H1 (cell line): ENCODE measurements at regions not wholly inside any gene's neighbourhood (a gene's known extent, or its start where the extent isn't known, plus 50 kb on each side); places are given as distances from the start of the nearest gene placed in this dataset.

Source experiments
- CTCF ChIA-PET: fragments of 300-600 bp; sonication (Branson Sonifier 250); formaldehyde crosslinking; loops from one replicate; lab custom pipeline; 2021; ENCODE audit not compliant: partially characterized antibody; lab: Charles Lee
- POLR2A ChIA-PET: fragments of 300-600 bp; sonication (Branson Sonifier 250); formaldehyde crosslinking; loops from one replicate; lab custom pipeline; 2021; ENCODE audit warnings: inconsistent platforms; ENCODE audit not compliant: partially characterized antibody; lab: Charles Lee
- DNase-seq, 2 experiments: peaks; one replicate each; pipeline versions ENCODE4 v3.0.0 to v3.0.0-alpha.2; 2010 to 2022; ENCODE audit warnings: low spot score in 2 of 2, low read depth in 1 of 2, mixed read lengths in 1 of 2
- FAIRE-seq: peaks from 2 replicates; lab custom pipeline; 2011; peaks lifted over from hg19 to GRCh38; lab: Jason Lieb, UNC
- H2AFZ ChIP-seq: 2 replicates; pipeline ENCODE4 v1.8.1; 2012; ENCODE audit warnings: low read length, inconsistent platforms
- H2AK5ac ChIP-seq: 2 replicates; pipeline ENCODE4 v1.6.1; 2013; ENCODE audit warnings: low read depth, low read length
- H2BK120ac ChIP-seq: replicated peaks from 2 replicates; pipeline ENCODE3; 2013; ENCODE audit warnings: low read depth, low read length, inconsistent platforms
- H2BK12ac ChIP-seq: 2 replicates; pipeline ENCODE4 v1.6.1; 2013; ENCODE audit warnings: low read depth, low read length
- H2BK15ac ChIP-seq: 2 replicates; pipeline ENCODE4 v1.6.1; 2013; ENCODE audit warnings: low read length
- H2BK20ac ChIP-seq: 2 replicates; pipeline ENCODE4 v1.6.1; 2013; ENCODE audit warnings: low read length
- H2BK5ac ChIP-seq: 2 replicates; pipeline ENCODE4 v1.6.1; 2013; ENCODE audit warnings: low read depth, low read length
- H3K14ac ChIP-seq: 2 replicates; pipeline ENCODE4 v1.6.1; 2013; ENCODE audit warnings: inconsistent platforms; ENCODE audit not compliant: insufficient read length
- H3K18ac ChIP-seq: 2 replicates; pipeline ENCODE4 v1.6.1; 2013; ENCODE audit warnings: low read length; ENCODE audit errors: extremely low read depth
- H3K23ac ChIP-seq: 2 replicates; pipeline ENCODE4 v1.6.1; 2013; ENCODE audit warnings: inconsistent platforms; ENCODE audit not compliant: insufficient read length
- H3K23me2 ChIP-seq: 2 replicates; pipeline ENCODE4 v1.6.1; 2013; ENCODE audit warnings: low read depth, low read length
- H3K27ac ChIP-seq: 2 replicates; pipeline ENCODE4 v1.6.1; 2011; ENCODE audit warnings: low read depth, low read length, inconsistent platforms
- H3K27me3 ChIP-seq, 4 experiments: replicated peaks in 1 of 4; 1 replicate in 1 of 4; 2 replicates in 3 of 4; pipeline versions ENCODE4 v1.6.1 to v1.8.1; 2011 to 2013; ENCODE audit warnings: low read length in 3 of 4, mild to moderate bottlenecking in 3 of 4, inconsistent platforms in 2 of 4, mixed read lengths in 2 of 4, moderate library complexity in 1 of 4; ENCODE audit not compliant: control insufficient read depth in 3 of 4, insufficient read depth in 3 of 4; ENCODE audit errors: extremely low read depth in 1 of 4
- H3K36me3 ChIP-seq, 4 experiments: 2 replicates each; pipeline versions ENCODE4 v1.6.1 to v1.8.1; 2011 to 2013; ENCODE audit warnings: mild to moderate bottlenecking in 4 of 4, low read length in 3 of 4, moderate library complexity in 2 of 4, control low read depth in 1 of 4, inconsistent platforms in 1 of 4; ENCODE audit not compliant: insufficient read depth in 4 of 4, control insufficient read depth in 2 of 4
- H3K4ac ChIP-seq: replicated peaks from 2 replicates; pipeline ENCODE3; 2013; ENCODE audit warnings: low read length, low read depth, mixed read lengths, inconsistent platforms; ENCODE audit not compliant: insufficient read length
- H3K4me1 ChIP-seq, 4 experiments: replicated peaks in 1 of 4; 1 replicate in 1 of 4; 2 replicates in 3 of 4; pipeline versions ENCODE4 v1.6.1 to v1.8.1; 2011 to 2013; ENCODE audit warnings: low read length in 3 of 4, inconsistent platforms in 2 of 4, mixed read lengths in 1 of 4; ENCODE audit not compliant: insufficient read depth in 4 of 4, control insufficient read depth in 3 of 4
- H3K4me2 ChIP-seq, 2 experiments: 2 replicates each; pipeline versions ENCODE4 v1.6.1 to v1.8.1; 2011 to 2013; ENCODE audit warnings: low read depth in 2 of 2, low read length in 2 of 2, control low read depth in 1 of 2, inconsistent platforms in 1 of 2, mild to moderate bottlenecking in 1 of 2; ENCODE audit not compliant: insufficient read depth in 1 of 2
- H3K4me3 ChIP-seq, 4 experiments: fragments of 200-600, 300-600 bp in 1 of 4; sonication (generic), shearing (Covaris generic), sonication (Bioruptor Twin) in 1 of 4; 2 replicates each; pipeline versions ENCODE4 v1.5.1 to v1.8.1; 2011 to 2016; ENCODE audit warnings: low read length in 4 of 4, low read depth in 3 of 4, control low read depth in 2 of 4, inconsistent platforms in 2 of 4, mild to moderate bottlenecking in 2 of 4, mixed read lengths in 1 of 4, moderate library complexity in 1 of 4; ENCODE audit not compliant: insufficient read depth in 2 of 4; ENCODE audit errors: extremely low read depth in 1 of 4
- H3K56ac ChIP-seq: replicated peaks from 2 replicates; pipeline ENCODE3; 2013; ENCODE audit warnings: low read depth, mild to moderate bottlenecking, mixed read lengths, low read length, inconsistent platforms; ENCODE audit not compliant: insufficient read length
- H3K79me1 ChIP-seq: 2 replicates; pipeline ENCODE4 v1.6.1; 2013; ENCODE audit warnings: low read depth, low read length, control low read depth
- H3K79me2 ChIP-seq, 2 experiments: 2 replicates each; pipeline versions ENCODE4 v1.6.1 to v1.8.1; 2012 to 2013; ENCODE audit warnings: low read length in 2 of 2, mild to moderate bottlenecking in 2 of 2, inconsistent platforms in 1 of 2; ENCODE audit not compliant: insufficient read depth in 2 of 2, control insufficient read depth in 1 of 2
- H3K9ac ChIP-seq, 4 experiments: replicated peaks in 1 of 4; 1 replicate in 1 of 4; 2 replicates in 3 of 4; pipeline versions ENCODE4 v1.6.1 to v1.8.1; 2011 to 2013; ENCODE audit warnings: low read depth in 3 of 4, low read length in 3 of 4, control low read depth in 2 of 4, mild to moderate bottlenecking in 2 of 4, moderate library complexity in 2 of 4, inconsistent platforms in 1 of 4; ENCODE audit errors: extremely low read depth in 1 of 4
- H3K9me3 ChIP-seq, 2 experiments: 2 replicates each; pipeline versions ENCODE4 v1.6.1 to v1.8.1; 2012 to 2013; ENCODE audit warnings: mild to moderate bottlenecking in 2 of 2, moderate library complexity in 2 of 2, control low read depth in 1 of 2, inconsistent platforms in 1 of 2, low read depth in 1 of 2, low read length in 1 of 2, mixed read lengths in 1 of 2; ENCODE audit not compliant: insufficient read depth in 2 of 2
- H4K20me1 ChIP-seq, 2 experiments: replicated peaks in 1 of 2; 2 replicates each; pipeline versions ENCODE3 to v1.8.1; 2011 to 2013; ENCODE audit warnings: inconsistent platforms in 2 of 2, low read length in 2 of 2, mild to moderate bottlenecking in 1 of 2; ENCODE audit not compliant: insufficient read depth in 2 of 2, control insufficient read depth in 1 of 2
- H4K5ac ChIP-seq: 2 replicates; pipeline ENCODE4 v1.6.1; 2013; ENCODE audit warnings: low read length, low read depth, mixed read lengths, inconsistent platforms; ENCODE audit not compliant: insufficient read length
- H4K8ac ChIP-seq: 2 replicates; pipeline ENCODE4 v1.8.0; 2013; ENCODE audit warnings: mild to moderate bottlenecking, moderate library complexity, low read length, inconsistent platforms; ENCODE audit not compliant: insufficient read depth; ENCODE audit errors: extremely low read depth
- H4K91ac ChIP-seq: replicated peaks from 2 replicates; pipeline ENCODE3; 2013; ENCODE audit warnings: low read length, mixed read lengths, inconsistent platforms; ENCODE audit not compliant: insufficient read length
- BCL11A ChIP-seq, 2 experiments: IDR thresholded peaks; one replicate each; pipeline ENCODE4 v1.6.1; 2011; ENCODE audit warnings: low read depth in 2 of 2, low read length in 2 of 2, mild to moderate bottlenecking in 2 of 2
- BRCA1 ChIP-seq: IDR thresholded peaks from 2 replicates; pipeline ENCODE4 v1.6.1; 2012; ENCODE audit warnings: low read depth, low read length, improper control_type of control experiment
- CBX5 ChIP-seq: fragments of 300-800, 300-1000 bp; sonication (generic); IDR thresholded peaks from 2 replicates; pipeline ENCODE4 v1.7.1; 2016; ENCODE audit warnings: antibody characterized with exemption, low read length, low read depth
- CREB1 ChIP-seq: IDR thresholded peaks from 2 replicates; pipeline ENCODE4 v1.6.1; 2012; ENCODE audit warnings: inconsistent platforms
- CTBP2 ChIP-seq: IDR thresholded peaks from 2 replicates; pipeline ENCODE4 v1.7.0; 2011; ENCODE audit warnings: borderline replicate concordance, mild to moderate bottlenecking, moderate library complexity, mixed read lengths, low read length; ENCODE audit not compliant: insufficient read depth, insufficient read length
- EZH2 ChIP-seq: fragments of 200-600 bp; sonication (generic); IDR thresholded peaks from 2 replicates; pipeline ENCODE4 v1.7.1; 2012; ENCODE audit warnings: low read depth, mild to moderate bottlenecking, moderate library complexity, low read length, inconsistent platforms; ENCODE audit not compliant: severe bottlenecking
- GABPA ChIP-seq: IDR thresholded peaks from 2 replicates; pipeline ENCODE4 v1.6.1; 2011; ENCODE audit warnings: mild to moderate bottlenecking, low read length, moderate library complexity, borderline replicate concordance; ENCODE audit not compliant: insufficient read depth
- JUN ChIP-seq: IDR thresholded peaks from 2 replicates; pipeline ENCODE4 v1.6.1; 2011; ENCODE audit warnings: low read depth, mild to moderate bottlenecking, improper control_type of control experiment, low read length
- KDM5A ChIP-seq: fragments of 200-600 bp; IDR thresholded peaks from 2 replicates; pipeline ENCODE4 v1.7.1; 2012; ENCODE audit warnings: mild to moderate bottlenecking, low read length, inconsistent platforms, mixed read lengths
- PHF8 ChIP-seq: fragments of 200-600 bp; sonication (generic); conservative IDR thresholded peaks from 2 replicates; pipeline ENCODE4 v1.7.1; 2012; ENCODE audit warnings: low read depth, mild to moderate bottlenecking, inconsistent platforms, low read length, moderate library complexity
- SRF ChIP-seq: IDR thresholded peaks from 2 replicates; pipeline ENCODE4 v1.6.1; 2011; ENCODE audit warnings: mild to moderate bottlenecking, low read depth, low read length, moderate library complexity
- TBP ChIP-seq: IDR thresholded peaks from 2 replicates; pipeline ENCODE4 v1.6.1; 2011; ENCODE audit warnings: low read depth, low read length, improper control_type of control experiment
- TEAD4 ChIP-seq: IDR thresholded peaks from 2 replicates; pipeline ENCODE4 v1.6.1; 2012; ENCODE audit warnings: low read depth, low read length, inconsistent platforms, mixed read lengths
- WGBS, 2 experiments: shearing (Covaris generic) in 1 of 2; methylation state at CpG; one replicate each; pipeline versions ENCODE4 v1.1.6 to v1.1.7; 2013 to 2015; ENCODE audit warnings: low lambda C conversion rate in 2 of 2, mixed read lengths in 2 of 2, inconsistent platforms in 1 of 2, low coverage in 1 of 2, missing lambda C conversion rate in 1 of 2; ENCODE audit not compliant: insufficient replicate concordance in 2 of 2, insufficient coverage in 1 of 2, insufficient read length in 1 of 2; ENCODE audit errors: extremely low coverage in 1 of 2, missing lambda C conversion rate in 1 of 2; 5-methylcytosine and 5-hydroxymethylcytosine counted together

DNA sequence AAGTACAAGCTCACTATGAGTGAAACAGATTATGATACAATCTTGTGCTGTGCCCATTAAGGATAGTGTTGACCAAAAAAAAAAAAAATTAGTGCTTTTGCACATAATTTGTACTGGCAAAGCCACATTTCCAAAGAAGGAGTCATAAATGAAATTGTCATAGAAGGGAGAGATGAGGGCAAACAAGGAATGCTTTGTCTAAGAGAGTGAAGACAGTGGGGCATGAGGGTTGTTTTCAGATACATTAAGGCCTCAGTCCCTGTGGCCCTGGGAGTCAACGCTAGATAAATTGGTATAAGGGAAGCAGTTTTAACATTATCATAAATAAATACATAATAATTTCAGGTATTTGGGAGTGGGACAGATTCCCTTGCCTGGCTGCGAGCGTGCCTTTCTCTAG lies 267.5 kb upstream of the PRKCQ start:
- 88% methylated on average over 3 of the region's 3 CpGs; no CpG with 5 or more reads in 1 of the 2 experiments for WGBS, 2 experiments
- TF ChIP-seq CBX5 (no peak), JUN (no peak), TBP (no peak), CTBP2 (no peak), BRCA1 (no peak), KDM5A (no peak), CREB1 (no peak), TEAD4 (no peak), PHF8 (no peak), SRF (no peak), EZH2 (no peak), BCL11A (IDR thresholded peaks at IDR 0.05; ENCODE audit: low read depth in 2 of 2, low read length in 2 of 2) (no peak), GABPA (no peak)

More for the DNA sequence above, 267.5 kb upstream of the PRKCQ start:
- H3K23ac ChIP-seq = no peak overlapping the region
- no peaks in the 10 kb centered on the region for H3K36me3 ChIP-seq
- H3K9ac ChIP-seq = no peak overlapping the region
- peaks cover 8 to 12% of the 10 kb centered on the region in 2 experiments; a peak in 3 of 4 replicates for H3K9me3 ChIP-seq
- H3K23me2 ChIP-seq = no peaks in the 10 kb centered on the region
- FAIRE-seq (no peak), DNase-seq (no peak)
- H3K56ac ChIP-seq = no peak overlapping the region
- H3K79me1 ChIP-seq = no peaks in the 10 kb centered on the region
- no peak overlapping the region for H3K14ac ChIP-seq
- H2BK12ac ChIP-seq = no peak overlapping the region
- POLR2A ChIA-PET = no interaction called here
- H2BK5ac ChIP-seq = no peak overlapping the region
- no peak overlapping the region for H4K5ac ChIP-seq
- H3K27me3 ChIP-seq = no peaks in the 10 kb centered on the region
- no peak overlapping the region for H2AFZ ChIP-seq
- H3K4me2 ChIP-seq = no peak overlapping the region
- H2AK5ac ChIP-seq = no peak overlapping the region
- no peak overlapping the region for H3K27ac ChIP-seq
- no peak overlapping the region for H3K4me3 ChIP-seq
- H4K8ac ChIP-seq = no peak overlapping the region
- no peaks in the 10 kb centered on the region for H3K79me2 ChIP-seq
- no peak overlapping the region for H3K4ac ChIP-seq
- no peak overlapping the region for H3K18ac ChIP-seq
- H2BK120ac ChIP-seq = no peak overlapping the region
- H4K91ac ChIP-seq = no peak overlapping the region
- no peak overlapping the region for H2BK20ac ChIP-seq
- H2BK15ac ChIP-seq = no peak overlapping the region
- CTCF ChIA-PET = interaction anchor here (0.8 kb wide), 1 partner anchor 135 kb away, joined by 4 read pairs; no protein-coding TSS in a partner anchor
- no peaks in the 10 kb centered on the region for H4K20me1 ChIP-seq
- no peaks in the 10 kb centered on the region for H3K4me1 ChIP-seq
